HepG2 (cell line): ENCODE measurements at regions not wholly inside any gene's neighbourhood (a gene's known extent, or its start where the extent isn't known, plus 50 kb on each side); places are given as distances from the start of the nearest gene placed in this dataset.
"Not testable (repeated sequence)": the region's sequence is repeated elsewhere in the genome, so short reads cannot be mapped to it uniquely, and the experiment has no call there.

ENCODE experiments used
- ATAC-seq: fragments of 200-7000 bp; cut with Tn5 transposase; 3 replicates; pipeline ENCODE4 v1.9.1; 2020; ENCODE audit warnings: mild to moderate bottlenecking, moderate library complexity
- BruUV-seq: library from RNA; stranded (reverse); fragments of 400-500 nt; replicated peaks from 2 replicates; lab custom pipeline; 2021; lab: Mats Ljungman, UMichigan
- CTCF ChIA-PET: fragments of 300-600 bp; formaldehyde crosslinking; extraction: SDS; loops from one replicate; lab custom pipeline; 2021; ENCODE audit warnings: low total read pairs, inconsistent platforms, low intra/inter-chr PET ratio; lab: Yijun Ruan, JAX
- POLR2A ChIA-PET: fragments of 350-600 bp; sonication (Branson Sonifier 250); formaldehyde crosslinking; loops from one replicate; lab custom pipeline; 2020; ENCODE audit warnings: antibody characterized with exemption, inconsistent platforms; lab: Yijun Ruan, JAX
- DNase-seq: peaks from one replicate; pipeline ENCODE4 v3.0.0-alpha.2; 2015; ENCODE audit warnings: low spot score
- FAIRE-seq: peaks from 3 replicates; lab custom pipeline; 2011; peaks lifted over from hg19 to GRCh38; lab: Jason Lieb, UNC
- H2AFZ ChIP-seq: one replicate; pipeline ENCODE4 v1.6.1; 2011; ENCODE audit warnings: low read length, inconsistent platforms
- H3K27ac ChIP-seq: fragments of 300-600 bp; 3 replicates; pipeline ENCODE4 v1.8.0; 2011; ENCODE audit warnings: mixed run types, mild to moderate bottlenecking, mixed read lengths, low read length, inconsistent platforms; ENCODE audit not compliant: insufficient read depth; ENCODE audit errors: extremely low read length
- H3K27me3 ChIP-seq, 2 experiments: fragments of 200-600 bp in 1 of 2; 2 replicates in 1 of 2; 3 replicates in 1 of 2; pipeline versions ENCODE4 v1.6.0 to v1.8.0; 2011; ENCODE audit warnings: low read length in 2 of 2, mild to moderate bottlenecking in 2 of 2, moderate library complexity in 2 of 2, inconsistent platforms in 1 of 2; ENCODE audit not compliant: insufficient read depth in 2 of 2, control insufficient read depth in 1 of 2
- H3K36me3 ChIP-seq, 2 experiments: fragments of 200-600 bp in 1 of 2; replicated peaks in 1 of 2; 2 replicates in 1 of 2; 3 replicates in 1 of 2; pipeline versions ENCODE4 v1.5.1 to v1.8.0; 2011; ENCODE audit warnings: low read length in 2 of 2, inconsistent platforms in 1 of 2; ENCODE audit not compliant: insufficient read depth in 2 of 2, control insufficient read depth in 1 of 2
- H3K4me1 ChIP-seq: 2 replicates; pipeline ENCODE4 v1.5.1; 2012; ENCODE audit warnings: low read length, inconsistent platforms; ENCODE audit not compliant: insufficient read depth
- H3K4me2 ChIP-seq: 2 replicates; pipeline ENCODE4 v1.6.0; 2011; ENCODE audit warnings: low read depth, low read length, inconsistent platforms
- H3K4me3 ChIP-seq, 3 experiments: fragments of 200-600 bp in 1 of 3; sonication (generic), shearing (Covaris generic) in 1 of 3; replicated peaks in 1 of 3; 2 replicates each; pipeline ENCODE4 v1.5.1; 2011 to 2016; ENCODE audit warnings: low read length in 3 of 3, inconsistent platforms in 2 of 3, low read depth in 2 of 3, mild to moderate bottlenecking in 2 of 3, control low read depth in 1 of 3, mixed read lengths in 1 of 3; ENCODE audit not compliant: insufficient read depth in 1 of 3
- H3K79me2 ChIP-seq: one replicate; pipeline ENCODE4 v1.6.1; 2011; ENCODE audit warnings: low read length, inconsistent platforms; ENCODE audit not compliant: insufficient read depth
- H3K9ac ChIP-seq: 2 replicates; pipeline ENCODE4 v1.6.0; 2011; ENCODE audit warnings: mild to moderate bottlenecking, low read depth, low read length, inconsistent platforms; ENCODE audit not compliant: insufficient read depth
- H3K9me3 ChIP-seq: 2 replicates; pipeline ENCODE4 v1.5.1; 2012; ENCODE audit warnings: mild to moderate bottlenecking, low read length
- H4K20me1 ChIP-seq: 2 replicates; pipeline ENCODE4 v1.6.0; 2011; ENCODE audit warnings: inconsistent platforms, mild to moderate bottlenecking, low read length, moderate library complexity; ENCODE audit not compliant: insufficient read depth
- ZNF263 ChIP-seq: sonication (generic); formaldehyde crosslinking; IDR thresholded peaks from 2 replicates; pipeline ENCODE4 v1.4.0; 2020; ENCODE audit warnings: missing genetic modification reagents
- WGBS: methylation state at CpG from one replicate; pipeline ENCODE4 v1.1.6; 2017; ENCODE audit warnings: low lambda C conversion rate; 5-methylcytosine and 5-hydroxymethylcytosine counted together
- in situ Hi-C: cut with HindIII; loops from 2 replicates; pipeline ENCODE4 v1.10.0; 2017; ENCODE audit warnings: low pct_unique_long_range_greater_than_20kb; ENCODE audit not compliant: extremely low pct_ligation_motif_present
- intact Hi-C: fragments of 100-400 bp; cut with micrococcal nuclease; formaldehyde crosslinking; loops from one replicate; pipeline ENCODE4 v1.10.0; 2022; ENCODE audit not compliant: unreplicated experiment

- DNase-seq, POLR2A ChIA-PET, H3K4me3 ChIP-seq, H3K27ac ChIP-seq, CTCF ChIA-PET, H3K4me1 ChIP-seq, in situ Hi-C loops, H3K4me2 ChIP-seq, H2AFZ ChIP-seq, H4K20me1 ChIP-seq, H3K36me3 ChIP-seq, H3K79me2 ChIP-seq, BruUV-seq, ATAC-seq, H3K9ac ChIP-seq, intact Hi-C loops, FAIRE-seq: not testable (repeated sequence)
- peak; percentile 72 for TF ChIP-seq ZNF263 (CRISPR knock-in tag)
- 31% methylated on average over 24 of the region's 24 CpGs for WGBS
- Histone ChIP-seq H3K27me3 (peaks cover 7 to 34% of the 10 kb centered on the region in 2 experiments), H3K9me3 (peaks cover 17% of the 10 kb centered on the region)
Measured at GRCh38 chr16:88134899-88135682, 183.9 kb downstream of the BANP start.

GRCh38 chr16:88136211-88136713 lies 185.0 kb downstream of the BANP start:
- H3K4me2 ChIP-seq, DNase-seq, H3K9ac ChIP-seq, H3K36me3 ChIP-seq, H3K79me2 ChIP-seq, H4K20me1 ChIP-seq, CTCF ChIA-PET, FAIRE-seq, in situ Hi-C loops, ATAC-seq, BruUV-seq, H3K4me3 ChIP-seq, H3K4me1 ChIP-seq, H2AFZ ChIP-seq, POLR2A ChIA-PET, intact Hi-C loops, H3K27ac ChIP-seq: not testable (repeated sequence)
- Histone ChIP-seq H3K27me3 (peaks cover 7 to 24% of the 10 kb centered on the region in 2 experiments; a peak in 4 of 5 replicates), H3K9me3 (peaks cover 17% of the 10 kb centered on the region)
- WGBS: 42% methylated on average over 13 of the region's 13 CpGs
